ENCODE measurements at regions not wholly inside any gene's neighbourhood (a gene's known extent, or its start where the extent isn't known, plus 50 kb on each side); places are given as distances from the start of the nearest gene placed in this dataset.

DNA sequence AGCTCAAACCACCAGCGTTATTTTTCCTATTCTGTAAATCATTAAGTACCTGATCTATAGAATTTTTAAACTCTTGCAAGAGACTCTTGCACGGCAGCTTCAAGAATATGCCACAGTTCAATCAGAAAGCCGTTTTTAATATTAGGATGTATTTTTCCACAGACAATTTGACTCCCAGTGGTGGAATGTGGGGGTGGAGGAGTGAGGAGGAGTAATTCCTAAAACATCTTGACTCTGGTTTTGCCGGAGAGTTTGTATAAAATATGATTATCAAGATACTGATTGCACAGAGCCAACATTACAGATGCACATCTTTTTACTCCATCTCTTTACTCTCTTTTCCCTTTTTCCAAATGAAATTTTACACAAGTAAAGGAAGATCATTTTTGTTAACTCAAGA is 288.3 kb downstream of the ENC1 start:
- Mint-ChIP-seq H3K27me3 (ENCODE audit: unreplicated experiment) (no peaks in the 10 kb centered on the region), H3K9me3 (ENCODE audit: unreplicated experiment) (no peaks in the 10 kb centered on the region), H3K4me1 (ENCODE audit: unreplicated experiment) (no peaks in the 10 kb centered on the region), H3K36me3 (ENCODE audit: low read depth, unreplicated experiment) (peaks cover 6% of the 10 kb centered on the region), H3K27ac (ENCODE audit: unreplicated experiment) (no peak overlapping the region), H3K4me3 (ENCODE audit: unreplicated experiment) (no peak overlapping the region)
- DNase-seq (ENCODE audit: low spot score), result no peak
- TF ChIP-seq, protein P1, sequence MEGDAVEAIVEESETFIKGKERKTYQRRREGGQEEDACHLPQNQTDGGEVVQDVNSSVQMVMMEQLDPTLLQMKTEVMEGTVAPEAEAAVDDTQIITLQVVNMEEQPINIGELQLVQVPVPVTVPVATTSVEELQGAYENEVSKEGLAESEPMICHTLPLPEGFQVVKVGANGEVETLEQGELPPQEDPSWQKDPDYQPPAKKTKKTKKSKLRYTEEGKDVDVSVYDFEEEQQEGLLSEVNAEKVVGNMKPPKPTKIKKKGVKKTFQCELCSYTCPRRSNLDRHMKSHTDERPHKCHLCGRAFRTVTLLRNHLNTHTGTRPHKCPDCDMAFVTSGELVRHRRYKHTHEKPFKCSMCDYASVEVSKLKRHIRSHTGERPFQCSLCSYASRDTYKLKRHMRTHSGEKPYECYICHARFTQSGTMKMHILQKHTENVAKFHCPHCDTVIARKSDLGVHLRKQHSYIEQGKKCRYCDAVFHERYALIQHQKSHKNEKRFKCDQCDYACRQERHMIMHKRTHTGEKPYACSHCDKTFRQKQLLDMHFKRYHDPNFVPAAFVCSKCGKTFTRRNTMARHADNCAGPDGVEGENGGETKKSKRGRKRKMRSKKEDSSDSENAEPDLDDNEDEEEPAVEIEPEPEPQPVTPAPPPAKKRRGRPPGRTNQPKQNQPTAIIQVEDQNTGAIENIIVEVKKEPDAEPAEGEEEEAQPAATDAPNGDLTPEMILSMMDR (IDR thresholded peaks at IDR 0.05; ENCODE audit: unreplicated experiment), result no peak

DNA sequence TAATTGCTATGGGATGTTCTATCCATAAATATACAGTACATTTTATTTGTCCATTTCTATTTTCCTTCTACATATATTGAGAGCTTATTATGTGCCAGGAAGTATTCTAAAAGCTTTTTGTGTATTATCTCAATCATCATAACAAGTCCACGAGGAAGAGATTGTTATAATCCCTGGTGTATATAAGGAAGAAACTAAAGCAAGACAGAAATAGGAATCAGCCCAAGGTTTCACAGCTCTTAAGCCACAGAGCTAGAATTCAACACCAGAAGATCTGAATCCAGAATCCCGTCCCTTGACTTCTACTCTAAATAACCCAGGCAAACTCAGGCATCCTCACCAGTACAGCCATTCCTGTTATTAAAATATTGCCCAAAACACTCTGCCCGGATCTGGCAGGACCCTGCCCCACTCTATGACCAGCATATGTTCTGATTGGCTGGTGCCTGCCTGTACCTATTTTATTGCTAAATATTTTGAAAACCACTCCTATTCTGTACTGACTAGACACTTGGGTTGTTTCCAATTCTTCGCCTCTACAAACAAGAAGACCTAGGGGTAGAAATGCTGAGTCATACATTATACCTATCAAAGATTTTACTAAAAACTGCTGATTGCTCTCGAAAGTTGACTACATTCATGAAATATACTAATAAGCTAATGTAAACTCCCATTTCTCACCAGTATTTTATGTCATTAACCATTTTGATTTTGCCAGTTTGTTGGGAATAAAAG is 297.4 kb downstream of the ENC1 start:
- Mint-ChIP-seq H3K4me1 (ENCODE audit: unreplicated experiment) (peaks cover 8% of the 10 kb centered on the region), H3K36me3 (ENCODE audit: low read depth, unreplicated experiment) (no peaks in the 10 kb centered on the region), H3K9me3 (ENCODE audit: unreplicated experiment) (no peaks in the 10 kb centered on the region), H3K27ac (ENCODE audit: unreplicated experiment) (no peak overlapping the region), H3K27me3 (ENCODE audit: unreplicated experiment) (peaks cover 1% of the 10 kb centered on the region), H3K4me3 (ENCODE audit: unreplicated experiment) (no peak overlapping the region)
- TF ChIP-seq, protein P1 (IDR thresholded peaks at IDR 0.05; ENCODE audit: unreplicated experiment), result no peak
- no peak for DNase-seq (ENCODE audit: low spot score)

DNA sequence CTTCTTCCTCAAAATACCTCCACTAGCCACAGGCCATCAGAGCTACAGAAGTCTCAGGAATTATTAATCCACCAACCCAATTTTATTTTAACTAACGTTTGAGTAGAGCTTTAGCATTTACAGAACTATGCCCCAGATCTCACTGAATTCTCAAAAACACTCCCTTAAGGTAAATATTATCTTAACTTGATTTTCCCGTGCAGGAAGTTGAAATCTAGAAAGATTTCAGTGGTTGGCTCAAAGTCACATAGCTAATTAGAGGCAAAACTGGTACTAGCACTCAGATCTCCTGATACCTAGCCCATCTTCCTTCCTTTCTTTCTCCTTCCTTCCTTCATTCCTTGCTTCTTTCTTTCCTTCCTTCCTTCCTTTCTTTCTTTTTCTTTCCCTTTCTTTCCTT is 298.3 kb downstream of the ENC1 start:
- TF ChIP-seq, protein P1 (IDR thresholded peaks at IDR 0.05; ENCODE audit: unreplicated experiment), result no peak
- Mint-ChIP-seq H3K27me3 (ENCODE audit: unreplicated experiment) (peaks cover 1% of the 10 kb centered on the region), H3K36me3 (ENCODE audit: low read depth, unreplicated experiment) (no peaks in the 10 kb centered on the region), H3K27ac (ENCODE audit: unreplicated experiment) (no peak overlapping the region), H3K4me3 (ENCODE audit: unreplicated experiment) (no peak overlapping the region), H3K4me1 (ENCODE audit: unreplicated experiment) (peaks cover 17% of the 10 kb centered on the region), H3K9me3 (ENCODE audit: unreplicated experiment) (no peaks in the 10 kb centered on the region)
- no peak for DNase-seq (ENCODE audit: low spot score)

DNA sequence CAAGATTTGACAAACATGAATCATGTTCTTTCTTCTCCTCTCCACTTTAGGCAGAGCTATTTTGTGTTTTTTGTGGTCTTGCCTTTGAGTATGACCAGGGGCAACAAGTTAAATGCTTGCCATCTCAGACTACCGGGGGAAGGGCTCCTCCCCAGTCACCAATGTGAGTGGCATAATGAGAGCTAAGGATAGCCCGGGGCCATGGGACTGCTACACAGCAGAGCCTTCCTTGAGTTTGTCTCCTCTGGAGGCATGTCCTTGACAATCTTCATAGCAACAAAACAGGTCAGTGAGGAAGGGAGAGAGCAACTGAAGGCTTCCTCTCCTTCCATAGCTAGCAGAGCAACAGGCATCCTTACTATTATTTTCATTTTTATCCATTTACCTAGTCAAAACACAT is 299.3 kb downstream of the ENC1 start:
- DNase-seq (ENCODE audit: low spot score), result no peak
- Mint-ChIP-seq H3K9me3 (ENCODE audit: unreplicated experiment) (no peaks in the 10 kb centered on the region), H3K36me3 (ENCODE audit: low read depth, unreplicated experiment) (no peaks in the 10 kb centered on the region), H3K4me3 (ENCODE audit: unreplicated experiment) (no peak overlapping the region), H3K4me1 (ENCODE audit: unreplicated experiment) (peaks cover 25% of the 10 kb centered on the region), H3K27ac (ENCODE audit: unreplicated experiment) (no peak overlapping the region), H3K27me3 (ENCODE audit: unreplicated experiment) (peaks cover 1% of the 10 kb centered on the region)
- TF ChIP-seq, protein P1 (IDR thresholded peaks at IDR 0.05; ENCODE audit: unreplicated experiment), result no peak

DNA sequence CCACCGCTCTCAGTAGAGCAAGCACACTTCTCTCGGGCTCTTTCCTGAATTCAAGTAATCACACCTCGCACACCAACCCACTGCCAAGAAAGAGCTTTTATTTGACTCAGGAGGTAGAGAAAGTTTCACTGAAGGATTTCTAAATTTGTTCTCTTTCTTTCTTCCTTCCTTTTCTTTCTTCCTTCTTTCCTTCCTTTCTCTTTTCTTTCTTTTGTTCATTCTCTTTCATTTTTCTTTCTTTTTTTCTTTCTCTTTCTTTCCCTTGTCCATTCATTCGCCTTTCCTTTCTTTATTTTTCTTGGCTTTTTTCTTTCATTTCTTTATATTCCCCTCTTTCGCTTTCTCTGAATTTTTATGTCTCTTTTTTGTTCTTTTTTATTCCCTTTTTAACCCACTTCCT is 300.1 kb downstream of the ENC1 start:
- Mint-ChIP-seq H3K9me3 (ENCODE audit: unreplicated experiment) (no peaks in the 10 kb centered on the region), H3K4me3 (ENCODE audit: unreplicated experiment) (no peak overlapping the region), H3K4me1 (ENCODE audit: unreplicated experiment) (peaks cover 25% of the 10 kb centered on the region), H3K27me3 (ENCODE audit: unreplicated experiment) (peaks cover 1% of the 10 kb centered on the region), H3K36me3 (ENCODE audit: low read depth, unreplicated experiment) (no peaks in the 10 kb centered on the region), H3K27ac (ENCODE audit: unreplicated experiment) (no peak overlapping the region)
- DNase-seq (ENCODE audit: low spot score), result no peak
- TF ChIP-seq, protein P1 (IDR thresholded peaks at IDR 0.05; ENCODE audit: unreplicated experiment), result no peak

All from endothelial cell (in vitro differentiated cells).